ENCODE measurements at regions not wholly inside any gene's neighbourhood (a gene's known extent, or its start where the extent isn't known, plus 50 kb on each side); places are given as distances from the start of the nearest gene placed in this dataset.
"Not testable (repeated sequence)": the region's sequence is repeated elsewhere in the genome, so short reads cannot be mapped to it uniquely, and the experiment has no call there.

GRCh38 chr2:173719471-173719870 is 245.7 kb downstream of the SP3 start:
- no peak for DNase-seq (ENCODE audit: low read depth in 2 of 2)

DNA sequence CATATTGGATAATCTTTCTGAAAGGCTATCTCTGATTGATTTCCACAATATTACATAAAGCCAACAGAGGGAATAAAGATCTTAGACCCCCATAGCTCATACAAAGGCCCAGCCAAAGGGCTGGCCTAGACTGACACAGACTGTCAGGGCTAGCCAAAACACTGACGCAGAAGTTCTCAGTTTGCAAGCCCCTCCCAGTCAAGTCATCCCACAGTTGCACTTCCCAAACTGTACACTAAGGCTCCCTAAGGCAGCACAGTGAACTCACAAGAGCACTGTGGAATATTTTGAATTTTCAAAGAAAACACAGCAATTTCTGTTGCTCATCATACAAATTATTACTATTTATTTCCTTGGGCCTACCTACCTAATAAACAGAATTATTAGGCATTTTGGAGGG is 244.9 kb downstream of the SP3 start:
- DNase-seq (ENCODE audit: low read depth in 2 of 2), result no peak

GRCh38 chr2:173734797-173735196 is 230.4 kb downstream of the SP3 start:
- no peak for DNase-seq (ENCODE audit: low read depth in 2 of 2)

- DNase-seq (ENCODE audit: low read depth in 2 of 2), result not testable (repeated sequence)
These were observed 227.1 kb downstream of the SP3 start for GRCh38 chr2:173737954-173738575.

DNA sequence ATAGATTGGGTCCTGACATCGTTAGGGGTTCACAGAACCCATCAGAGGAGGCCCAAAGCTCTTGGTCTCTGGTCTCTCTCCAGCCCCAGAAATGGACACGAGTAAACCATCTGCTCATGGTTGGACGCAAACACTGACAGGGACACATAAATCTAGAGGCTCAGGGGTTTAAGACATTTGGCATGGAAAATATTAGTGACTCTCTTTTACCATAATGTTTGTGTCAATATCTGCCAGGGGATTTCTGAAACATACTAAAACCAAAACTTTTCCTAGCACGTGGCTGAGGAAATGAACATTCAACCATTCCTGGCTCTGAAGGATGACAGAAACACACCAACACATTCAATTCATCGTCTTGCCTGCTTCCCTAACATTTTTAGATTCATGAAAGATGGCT is 226.2 kb downstream of the SP3 start:
- no peak for DNase-seq (ENCODE audit: low read depth in 2 of 2)

DNA sequence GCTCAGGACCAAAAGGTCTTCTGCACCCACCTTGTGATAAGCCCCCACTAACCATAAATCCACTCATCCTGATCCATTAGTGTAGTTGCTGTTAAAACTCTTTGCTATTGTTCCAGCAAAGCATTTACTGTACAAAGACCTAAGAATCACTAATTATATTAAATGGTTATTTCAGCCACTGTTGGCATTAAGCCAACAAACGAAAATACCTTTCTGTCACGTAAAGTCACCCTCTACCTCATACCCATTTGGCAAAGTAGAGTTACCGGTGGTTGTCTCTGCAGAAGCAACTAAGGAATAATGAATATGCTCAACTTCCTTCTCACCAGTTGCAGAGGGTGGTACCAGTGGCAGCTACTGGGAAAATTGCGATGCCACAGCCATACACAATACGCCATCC is 224.5 kb downstream of the SP3 start:
- DNase-seq (ENCODE audit: low read depth in 2 of 2), result no peak

GRCh38 chr2:173741759-173742158 is 223.4 kb downstream of the SP3 start:
- DNase-seq (ENCODE audit: low read depth in 2 of 2), result no peak

DNA sequence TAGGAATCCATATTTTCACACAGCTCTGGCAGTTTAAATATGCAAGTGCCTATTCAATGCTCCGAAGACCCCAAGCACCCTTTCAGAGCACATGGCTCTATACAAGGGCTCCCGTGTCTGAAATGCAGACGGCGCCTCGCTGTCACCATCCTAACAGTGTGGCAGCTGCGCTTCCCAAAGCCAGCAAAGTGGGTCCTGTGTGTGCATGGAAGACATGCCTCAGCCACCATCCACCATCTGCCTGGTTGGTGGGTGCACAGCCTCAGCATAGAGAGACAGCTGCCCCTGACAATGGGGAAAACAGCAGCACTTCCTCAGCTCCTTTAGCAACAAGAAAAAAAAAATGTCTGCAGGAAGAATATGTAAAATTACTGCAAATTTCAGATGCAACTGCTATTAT is 218.1 kb downstream of the SP3 start:
- no peak for DNase-seq (ENCODE audit: low read depth in 2 of 2)

- no peak for DNase-seq (ENCODE audit: low read depth in 2 of 2)
These were observed 215.9 kb downstream of the SP3 start for GRCh38 chr2:173749315-173749714.

- no peak for DNase-seq (ENCODE audit: low read depth in 2 of 2)
These were observed 214.8 kb downstream of the SP3 start for GRCh38 chr2:173750353-173750801.

- DNase-seq (ENCODE audit: low read depth in 2 of 2), result no peak
These were observed 214.3 kb downstream of the SP3 start for GRCh38 chr2:173750831-173751230.

- no peak for DNase-seq (ENCODE audit: low read depth in 2 of 2)
These were observed 213.8 kb downstream of the SP3 start for GRCh38 chr2:173751245-173751975.

DNA sequence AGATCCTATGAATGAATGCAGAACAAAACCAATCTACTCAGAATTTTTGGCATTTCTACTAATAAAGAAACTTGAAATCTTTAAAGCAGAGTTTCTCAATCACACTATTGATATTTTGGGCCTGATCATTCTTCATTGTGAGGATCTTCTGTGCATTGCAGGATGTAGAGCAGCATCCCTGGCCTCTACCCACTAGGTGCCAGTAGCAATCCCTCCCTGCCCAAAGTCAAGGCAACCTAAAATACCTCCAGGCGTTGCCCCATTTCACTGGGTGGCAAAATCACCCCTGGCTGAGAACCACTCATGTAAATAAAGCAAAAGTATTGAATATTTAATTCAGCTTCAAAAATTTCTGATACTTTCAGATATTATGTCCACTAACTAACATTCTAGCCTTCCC is 213.0 kb downstream of the SP3 start:
- DNase-seq (ENCODE audit: low read depth in 2 of 2), result no peak

- no peak for DNase-seq (ENCODE audit: low read depth in 2 of 2)
These were observed 211.7 kb downstream of the SP3 start for GRCh38 chr2:173753441-173753840.

GRCh38 chr2:173754165-173754564 is 211.0 kb downstream of the SP3 start:
- no peak for DNase-seq (ENCODE audit: low read depth in 2 of 2)

DNA sequence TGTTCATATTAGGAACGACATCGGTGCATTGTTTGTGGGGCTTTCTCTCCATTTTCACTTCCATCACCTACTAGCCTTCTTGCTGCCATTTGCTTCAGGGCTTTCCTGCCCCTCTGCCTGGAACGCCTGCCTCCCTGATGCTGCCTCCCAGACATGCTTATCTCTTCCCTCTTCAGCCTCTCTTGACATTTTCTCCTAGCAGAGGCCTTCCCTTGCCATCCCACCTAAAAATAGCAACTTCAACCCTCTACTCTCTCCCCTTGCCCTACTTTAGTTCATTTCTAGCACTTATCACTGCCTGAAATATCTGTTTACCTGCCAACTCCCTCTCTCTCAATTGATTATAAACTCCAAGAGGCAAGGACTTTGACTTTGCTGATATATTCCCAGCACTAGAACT is 210.3 kb downstream of the SP3 start:
- no peak for DNase-seq (ENCODE audit: low read depth in 2 of 2)

GRCh38 chr2:173755798-173756197 is 209.4 kb downstream of the SP3 start:
- no peak for DNase-seq (ENCODE audit: low read depth in 2 of 2)

GRCh38 chr2:173759959-173760358 is 205.2 kb downstream of the SP3 start:
- no peak for DNase-seq (ENCODE audit: low read depth in 2 of 2)

- DNase-seq (ENCODE audit: low read depth in 2 of 2), result no peak
These were observed 204.6 kb downstream of the SP3 start for GRCh38 chr2:173760553-173760952.

GRCh38 chr2:173761603-173762119 is 203.5 kb downstream of the SP3 start:
- no peak for DNase-seq (ENCODE audit: low read depth in 2 of 2)

GRCh38 chr2:173762221-173762620 is 203.0 kb downstream of the SP3 start:
- no peak for DNase-seq (ENCODE audit: low read depth in 2 of 2)

GRCh38 chr2:173762864-173763263 is 202.3 kb downstream of the SP3 start:
- DNase-seq (ENCODE audit: low read depth in 2 of 2), result no peak

GRCh38 chr2:173763641-173764040 is 201.5 kb downstream of the SP3 start:
- no peak for DNase-seq (ENCODE audit: low read depth in 2 of 2)

Data from stimulated activated CD4-positive, alpha-beta T cell treated with anti-CD3 and anti-CD28 coated beads, Interleukin-1b, Interleukin-23, amount 100 ng/mL, for 1 hour (primary cell).